ENCODE measurements at regions not wholly inside any gene's neighbourhood (a gene's known extent, or its start where the extent isn't known, plus 50 kb on each side); places are given as distances from the start of the nearest gene placed in this dataset.
"Not testable (repeated sequence)": the region's sequence is repeated elsewhere in the genome, so short reads cannot be mapped to it uniquely, and the experiment has no call there.

- DNase-seq (ENCODE audit: low spot score in 2 of 2) (no peak), FAIRE-seq (no peak)
These were observed 79.4 kb upstream of the PROKR2 start for GRCh38 chr20:5395932-5396727.

- FAIRE-seq, result no peak
- no peak for DNase-seq (ENCODE audit: low spot score in 2 of 2)
These were observed 76.6 kb upstream of the PROKR2 start for GRCh38 chr20:5393218-5393870.

DNA sequence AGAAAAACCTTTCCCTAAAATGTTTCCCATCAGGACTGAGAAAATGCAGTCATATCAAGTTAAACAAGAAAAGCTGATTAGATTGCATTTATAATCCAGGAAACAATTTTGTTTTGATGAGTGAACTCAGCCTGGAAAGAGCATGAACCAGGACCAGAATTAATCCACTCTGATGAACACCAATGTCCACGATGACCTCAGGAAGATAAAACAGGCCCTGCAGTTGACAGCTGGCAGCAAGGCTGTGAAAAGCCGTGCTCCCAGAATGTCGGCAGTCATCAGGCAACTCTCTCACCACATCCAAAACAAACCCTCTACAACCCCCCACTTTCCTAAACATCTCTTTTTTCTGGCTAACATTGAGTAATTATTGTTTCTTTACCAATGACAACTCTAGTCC, 74.0 kb upstream of the PROKR2 start:
- FAIRE-seq (no peak), DNase-seq (ENCODE audit: low spot score in 2 of 2) (no peak)

GRCh38 chr20:5386846-5387245, 70.1 kb upstream of the PROKR2 start:
- not testable (repeated sequence) for FAIRE-seq; DNase-seq (ENCODE audit: low spot score in 2 of 2)

GRCh38 chr20:5381527-5381926, 64.8 kb upstream of the PROKR2 start:
- DNase-seq (ENCODE audit: low spot score in 2 of 2); FAIRE-seq: not testable (repeated sequence)

DNA sequence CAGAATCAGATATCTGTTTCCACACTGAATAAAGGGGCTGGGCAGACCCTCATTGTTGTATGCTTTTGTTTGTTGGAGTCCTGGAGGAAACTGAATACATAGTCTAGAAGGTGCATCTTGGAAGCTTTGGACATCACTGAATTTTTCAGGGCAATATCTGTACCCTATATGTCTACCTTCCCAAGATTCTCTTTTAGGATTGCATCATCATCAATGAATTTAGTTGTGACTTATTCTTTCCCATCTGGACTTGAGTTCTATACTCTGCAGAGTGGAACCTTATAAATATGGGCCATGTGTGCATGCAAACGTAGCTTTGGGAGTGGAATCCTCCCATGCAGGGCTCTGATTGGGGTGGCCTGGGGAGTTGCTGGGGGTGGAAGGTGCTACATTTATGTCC, 60.7 kb upstream of the PROKR2 start:
- DNase-seq (ENCODE audit: low spot score in 2 of 2) (no peak), FAIRE-seq (no peak)

DNA sequence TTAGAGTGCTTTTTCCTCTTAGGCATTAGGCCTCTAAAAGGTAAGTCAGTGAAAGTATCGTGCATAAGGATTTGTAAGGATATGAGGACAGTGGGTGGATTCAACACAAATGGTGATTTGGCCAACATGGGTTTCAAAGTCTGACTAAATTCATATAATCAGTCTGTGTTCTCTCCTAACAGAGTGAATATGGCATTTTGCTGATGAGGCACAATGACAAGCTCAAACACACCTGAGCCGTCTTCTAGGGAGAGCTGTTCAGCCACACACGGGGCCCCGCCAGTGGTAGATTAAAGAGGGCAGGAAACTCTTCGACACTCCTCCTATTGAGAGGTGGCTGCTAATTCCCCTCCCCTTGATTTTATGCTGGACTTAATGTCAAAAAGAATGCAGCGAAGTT, 59.5 kb upstream of the PROKR2 start:
- DNase-seq (ENCODE audit: low spot score in 2 of 2), result no peak
- no peak for FAIRE-seq

GRCh38 chr20:5374171-5374570, 57.4 kb upstream of the PROKR2 start:
- FAIRE-seq, result no peak
- DNase-seq (ENCODE audit: low spot score in 2 of 2), result no peak

DNA sequence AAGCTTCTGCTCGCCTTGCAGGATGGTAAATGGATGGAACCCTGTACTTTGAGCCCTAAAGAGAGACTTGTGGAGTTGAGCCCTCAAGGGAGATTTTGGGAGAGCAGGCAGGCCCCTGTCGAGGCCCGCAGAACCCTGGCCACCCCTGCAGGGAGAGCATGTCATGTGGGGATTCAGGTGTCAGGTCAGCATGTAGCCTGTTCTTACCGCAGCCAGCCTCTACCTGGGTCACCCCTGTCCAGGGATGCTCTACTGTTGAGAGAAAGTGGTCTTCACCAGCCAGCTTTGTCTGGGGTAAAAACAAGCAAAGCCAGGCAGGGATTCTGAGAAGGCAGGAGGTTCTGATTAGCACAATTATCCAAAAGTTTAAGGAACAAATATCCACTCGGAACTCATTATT, 55.6 kb upstream of the PROKR2 start:
- no peak for DNase-seq (ENCODE audit: low spot score in 2 of 2)
- no peak for FAIRE-seq

GRCh38 chr20:5369629-5370028, 52.9 kb upstream of the PROKR2 start:
- FAIRE-seq (no peak), DNase-seq (ENCODE audit: low spot score in 2 of 2) (no peak)

Data from frontal cortex (tissue), 3 donors.